Colon (tissue), 2 donors: ENCODE measurements at regions not wholly inside any gene's neighbourhood (a gene's known extent, or its start where the extent isn't known, plus 50 kb on each side); places are given as distances from the start of the nearest gene placed in this dataset.

ENCODE experiments used
- FAIRE-seq: peaks from 2 replicates; lab custom pipeline; 2012; peaks lifted over from hg19 to GRCh38; lab: Jason Lieb, UNC
- donor health status: control.
- donor health status: control.

GRCh38 chr11:134476435-134477021 is 64.5 kb upstream of the B3GAT1 start:
- no peak for FAIRE-seq

- FAIRE-seq, result no peak
Measured at GRCh38 chr11:134475951-134476350, 63.9 kb upstream of the B3GAT1 start.

- FAIRE-seq, result no peak
Measured at GRCh38 chr11:134474942-134475341, 62.9 kb upstream of the B3GAT1 start.

- no peak for FAIRE-seq
Measured at GRCh38 chr11:134474070-134474860, 62.2 kb upstream of the B3GAT1 start.

- no peak for FAIRE-seq
Measured at GRCh38 chr11:134471716-134472455, 59.8 kb upstream of the B3GAT1 start.

- FAIRE-seq, result no peak
Measured at GRCh38 chr11:134471087-134471715, 59.2 kb upstream of the B3GAT1 start.

- no peak for FAIRE-seq
Measured at GRCh38 chr11:134470238-134470637, 58.2 kb upstream of the B3GAT1 start.

- FAIRE-seq, result no peak
Measured at GRCh38 chr11:134469627-134470026, 57.6 kb upstream of the B3GAT1 start.

GRCh38 chr11:134468796-134469195 is 56.8 kb upstream of the B3GAT1 start:
- no peak for FAIRE-seq

GRCh38 chr11:134468081-134468668 is 56.1 kb upstream of the B3GAT1 start:
- FAIRE-seq, result no peak

- FAIRE-seq, result no peak
Measured at GRCh38 chr11:134466610-134467567, 54.8 kb upstream of the B3GAT1 start.

GRCh38 chr11:134466156-134466555 is 54.1 kb upstream of the B3GAT1 start:
- FAIRE-seq, result no peak

- FAIRE-seq, result no peak
Measured at GRCh38 chr11:134464981-134465730, 53.1 kb upstream of the B3GAT1 start.

- FAIRE-seq, result no peak
Measured at GRCh38 chr11:134464196-134464595, 52.2 kb upstream of the B3GAT1 start.

GRCh38 chr11:134463716-134464115 is 51.7 kb upstream of the B3GAT1 start:
- FAIRE-seq, result no peak
